NCI-H187 treated with DMSO at 0.1 percent for 48 hours (cell line): ENCODE measurements at regions not wholly inside any gene's neighbourhood (a gene's known extent, or its start where the extent isn't known, plus 50 kb on each side); places are given as distances from the start of the nearest gene placed in this dataset.

Source experiments
- DNase-seq: peaks from one replicate; lab custom pipeline; 2025; lab: John Stamatoyannopoulos, UW

GRCh38 chr11:95515371-95515770, 274.2 kb downstream of the FAM76B start:
- no peak for DNase-seq

- DNase-seq: no peak
Observed at GRCh38 chr11:95514416-95515110, 275.0 kb downstream of the FAM76B start.

DNA sequence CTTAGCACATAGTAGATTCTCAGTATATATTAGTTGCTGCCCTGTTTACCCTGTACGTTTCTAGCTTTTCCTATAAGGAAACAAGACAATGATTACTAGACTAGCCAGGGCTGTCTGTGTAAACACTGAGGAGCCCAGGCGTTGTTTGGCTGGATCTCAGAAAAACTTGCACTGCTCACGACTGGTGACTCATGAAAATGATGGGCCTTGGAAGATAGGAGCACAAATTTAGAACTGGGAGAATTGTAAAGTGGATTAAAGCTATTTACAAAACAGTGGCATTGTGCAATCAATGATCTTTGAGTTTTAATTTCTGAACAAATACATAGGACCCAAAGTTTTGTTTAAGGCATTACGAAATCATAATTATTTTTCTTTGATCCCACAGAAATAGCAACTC, 276.9 kb downstream of the FAM76B start:
- DNase-seq: no peak

DNA sequence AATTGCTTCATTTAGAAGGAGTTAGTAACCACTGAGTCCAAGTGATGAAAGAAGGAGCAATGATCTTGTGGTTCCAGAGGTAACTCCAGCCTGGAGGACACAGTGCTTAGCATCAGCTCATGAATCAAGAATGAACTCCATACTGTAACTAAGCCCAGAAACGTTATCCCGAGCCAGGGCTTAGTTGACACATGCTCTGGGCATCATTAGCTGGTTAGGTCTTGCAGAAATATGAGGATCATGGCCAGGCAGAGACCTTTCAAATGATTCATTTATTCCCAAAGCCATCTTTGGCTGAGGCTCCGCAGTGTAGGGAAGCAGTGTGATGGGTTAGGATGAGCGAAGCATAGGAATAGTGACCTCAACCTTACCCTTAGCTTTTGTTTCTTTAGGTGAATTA, 277.4 kb downstream of the FAM76B start:
- no peak for DNase-seq

DNA sequence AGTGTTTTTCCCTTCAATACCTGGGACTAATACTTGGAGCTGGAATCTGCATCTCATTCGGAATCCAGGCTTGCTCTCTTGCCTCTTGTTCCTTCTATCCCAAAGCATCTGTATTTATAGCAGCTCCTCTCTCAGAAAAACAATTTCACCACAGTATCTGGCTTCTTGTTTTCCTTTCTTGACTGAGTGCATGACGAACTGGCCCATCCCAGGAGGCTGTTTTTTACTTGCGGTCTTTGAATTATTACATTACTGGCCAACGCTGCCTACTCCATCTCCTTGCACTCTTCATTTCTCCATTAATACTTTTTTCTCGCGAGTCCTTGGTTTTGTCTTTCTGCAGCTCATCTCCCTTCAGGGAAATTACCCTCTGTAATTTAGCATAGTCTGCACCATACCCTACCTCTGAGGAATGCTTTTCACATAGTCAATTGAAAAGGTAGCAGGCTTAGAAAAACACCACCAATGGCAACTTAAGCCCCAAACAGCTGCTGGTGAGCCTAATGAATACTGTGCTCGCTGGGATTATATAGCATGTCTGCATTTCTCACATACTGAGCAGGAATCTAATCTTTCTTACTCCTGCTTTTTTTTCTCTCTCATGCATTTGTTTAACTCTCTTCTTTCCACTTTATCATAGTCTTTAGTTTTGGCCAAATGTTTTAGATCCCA, 277.4 kb upstream of the SESN3 start:
- DNase-seq: no peak

- no peak for DNase-seq
Observed at GRCh38 chr11:95507794-95508193, 276.8 kb upstream of the SESN3 start.

DNA sequence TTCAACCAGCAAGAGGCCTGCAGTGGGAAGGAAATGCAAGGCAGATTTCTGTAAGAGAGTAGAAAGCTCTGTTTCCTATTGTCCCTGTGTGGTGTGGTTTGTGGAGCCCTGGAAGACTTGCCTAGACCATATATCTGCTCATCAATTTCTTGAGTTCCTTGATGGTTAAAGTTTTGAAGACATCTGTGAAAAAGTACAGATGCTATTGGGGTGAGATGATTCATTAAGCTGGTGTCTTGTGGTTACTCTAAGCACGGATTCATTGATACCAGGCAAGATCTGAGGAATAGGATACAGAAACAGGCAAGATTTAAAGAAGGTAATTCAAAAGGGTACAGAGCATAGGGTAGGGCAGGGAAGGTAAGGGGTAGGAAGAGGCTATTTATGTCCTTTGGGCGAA, 275.8 kb upstream of the SESN3 start:
- DNase-seq: no peak

DNA sequence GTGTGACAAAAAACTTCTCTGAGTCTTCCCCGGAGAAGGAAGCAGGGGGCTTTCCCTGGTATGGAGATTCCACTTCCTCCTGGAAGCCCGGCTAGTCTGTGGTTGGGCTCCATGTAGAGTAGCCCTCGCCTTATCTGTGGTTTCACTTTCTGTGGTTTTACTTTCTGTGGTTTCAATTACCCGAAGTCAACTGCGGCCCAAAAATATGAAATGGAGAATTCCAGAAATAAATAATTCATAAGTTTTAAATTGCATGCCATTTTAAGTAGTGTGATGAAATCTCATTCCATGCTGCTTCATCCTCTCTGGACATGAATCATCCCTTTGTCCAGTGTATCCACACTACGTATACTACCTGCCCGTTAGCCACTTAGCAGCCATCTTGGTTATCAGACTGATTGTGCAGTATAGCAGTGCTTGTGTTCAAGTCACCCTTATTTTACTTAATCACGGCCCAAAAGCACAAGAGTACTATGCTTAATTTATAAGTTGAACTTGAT, 275.0 kb upstream of the SESN3 start:
- DNase-seq: no peak

DNA sequence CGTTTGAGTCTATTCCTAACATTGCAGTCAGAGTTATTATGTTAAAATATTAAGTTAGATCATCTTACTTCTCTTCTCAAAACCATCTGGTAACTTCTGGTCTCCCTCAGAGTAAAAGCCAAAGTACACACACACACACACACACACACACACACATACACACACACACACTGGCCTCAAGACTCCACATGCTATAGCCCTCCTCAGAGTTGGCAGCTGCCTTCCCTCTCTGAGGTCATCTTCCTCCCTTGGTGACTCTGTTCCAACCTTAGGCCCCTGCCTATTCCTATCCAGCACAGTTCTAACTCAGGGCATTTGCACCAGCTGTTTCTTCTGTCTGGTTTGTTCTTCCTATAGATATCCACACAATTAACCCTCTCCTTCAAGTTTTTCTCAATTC, 272.0 kb upstream of the SESN3 start:
- DNase-seq: no peak

DNA sequence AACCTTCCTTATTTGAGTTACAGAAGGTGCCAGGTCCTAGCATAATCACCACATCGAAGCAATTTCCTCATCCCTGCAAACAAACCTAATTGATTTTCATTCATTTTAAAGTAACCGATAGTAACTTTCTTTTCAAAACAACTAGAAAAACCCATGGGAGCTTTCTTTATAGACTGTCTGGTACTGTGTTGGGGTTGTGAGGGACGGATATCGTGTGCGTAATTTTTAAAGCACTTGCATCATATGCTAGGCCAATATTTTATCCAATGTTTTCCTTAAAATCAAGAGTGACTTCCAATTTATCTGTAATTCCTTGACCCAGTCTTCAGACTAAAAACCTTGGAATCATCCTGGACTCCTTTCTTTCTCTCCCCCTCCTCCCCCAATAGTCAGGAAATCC, 271.5 kb upstream of the SESN3 start:
- DNase-seq: no peak

DNA sequence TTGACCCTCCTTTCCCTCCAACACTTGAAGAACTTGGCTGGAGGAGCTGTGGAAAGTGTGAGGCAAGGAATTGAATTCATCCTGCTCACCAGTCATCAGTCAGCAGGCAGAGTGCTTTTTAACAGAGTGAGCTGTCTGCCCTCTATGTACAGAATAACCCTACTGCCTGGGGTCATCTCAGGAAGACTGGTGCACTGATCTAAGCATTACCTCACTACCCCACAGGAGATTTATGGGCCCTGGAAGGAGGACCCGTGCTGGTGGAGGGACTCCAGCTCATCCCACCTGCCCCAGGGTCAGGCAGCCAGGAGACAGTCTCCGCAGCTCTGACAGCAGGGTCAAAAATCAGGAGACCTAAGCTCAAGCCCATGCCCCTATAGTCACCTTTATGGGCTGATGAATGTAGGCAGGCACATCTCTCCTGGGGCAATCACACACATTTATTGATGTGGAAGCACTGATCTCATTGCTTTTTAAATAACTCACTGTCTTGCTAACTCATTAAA, 270.8 kb upstream of the SESN3 start:
- DNase-seq: no peak

- no peak for DNase-seq
Observed at GRCh38 chr11:95500466-95500865, 269.5 kb upstream of the SESN3 start.

DNA sequence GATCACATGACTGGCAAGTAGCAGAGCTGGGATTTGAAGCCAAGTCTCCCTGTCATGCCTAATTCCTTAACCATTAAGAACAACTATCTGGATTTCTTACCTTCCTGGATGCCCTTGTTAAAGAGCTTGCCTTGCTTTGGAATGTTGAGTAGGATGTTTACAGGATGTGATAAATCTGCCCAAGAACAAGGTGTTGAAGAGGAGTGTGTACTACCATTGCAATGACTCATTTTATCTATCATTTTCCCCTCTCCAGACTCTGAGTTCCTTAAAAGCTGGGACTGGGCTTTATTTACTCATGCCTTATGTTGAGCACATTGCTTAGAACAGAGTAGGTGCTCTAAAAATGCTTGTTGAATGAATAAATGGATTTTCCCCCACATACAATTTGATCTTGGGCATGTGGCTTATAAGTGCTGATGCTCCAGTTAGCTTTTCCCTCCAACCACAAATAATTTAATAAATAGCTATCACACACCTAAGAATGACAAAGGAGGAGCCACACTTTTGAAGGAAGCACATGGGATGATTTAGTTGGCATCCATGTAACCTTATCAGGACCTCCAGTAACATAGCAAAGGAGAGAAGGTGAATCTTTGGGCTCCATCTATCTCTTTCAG, 268.6 kb upstream of the SESN3 start:
- DNase-seq: no peak

GRCh38 chr11:95498722-95499425, 267.9 kb upstream of the SESN3 start:
- DNase-seq: no peak

DNA sequence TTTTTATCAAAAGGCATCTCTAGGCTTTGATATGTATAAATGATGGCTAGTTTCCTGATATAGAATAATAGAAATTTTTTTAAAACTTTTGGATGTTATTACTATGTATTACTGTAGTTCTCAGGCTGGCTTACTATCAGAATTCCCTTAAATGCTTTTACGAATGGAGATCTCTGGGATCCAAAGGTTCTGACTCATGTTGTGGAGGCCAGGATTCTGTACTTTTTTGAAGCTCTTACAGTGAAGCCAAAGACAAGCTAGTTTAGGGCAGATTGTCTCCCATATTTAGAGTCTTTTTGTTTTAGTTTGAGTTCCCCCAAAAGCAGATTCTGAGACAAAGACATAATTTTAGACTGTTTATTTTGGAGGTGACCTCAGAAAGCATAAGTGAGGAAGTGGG, 265.9 kb upstream of the SESN3 start:
- no peak for DNase-seq

DNA sequence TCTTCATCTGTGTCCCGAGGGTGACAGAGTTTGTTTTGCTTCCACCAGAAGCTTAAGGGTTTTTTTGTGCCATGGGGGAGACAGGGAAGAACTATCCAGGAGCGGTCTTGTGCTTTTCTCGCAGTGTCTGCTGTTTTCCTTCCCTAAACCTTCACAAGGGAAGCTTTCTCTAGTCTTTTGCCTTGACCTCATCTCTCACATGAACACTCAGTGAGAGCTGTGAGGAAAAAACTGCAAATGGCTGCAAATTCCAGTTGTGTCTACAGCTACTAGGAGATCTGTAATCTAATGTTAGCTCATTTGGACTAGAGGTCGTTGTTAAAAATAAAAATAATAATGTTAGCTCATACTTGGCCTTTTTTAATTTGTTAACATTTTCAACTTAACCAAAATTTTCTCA, 264.7 kb upstream of the SESN3 start:
- DNase-seq: no peak

- DNase-seq: no peak
Observed at GRCh38 chr11:95494856-95495255, 263.9 kb upstream of the SESN3 start.

- no peak for DNase-seq
Observed at GRCh38 chr11:95494167-95494566, 263.2 kb upstream of the SESN3 start.

GRCh38 chr11:95490625-95491024, 259.6 kb upstream of the SESN3 start:
- DNase-seq: no peak

GRCh38 chr11:95487938-95488337, 256.9 kb upstream of the SESN3 start:
- DNase-seq: no peak

DNA sequence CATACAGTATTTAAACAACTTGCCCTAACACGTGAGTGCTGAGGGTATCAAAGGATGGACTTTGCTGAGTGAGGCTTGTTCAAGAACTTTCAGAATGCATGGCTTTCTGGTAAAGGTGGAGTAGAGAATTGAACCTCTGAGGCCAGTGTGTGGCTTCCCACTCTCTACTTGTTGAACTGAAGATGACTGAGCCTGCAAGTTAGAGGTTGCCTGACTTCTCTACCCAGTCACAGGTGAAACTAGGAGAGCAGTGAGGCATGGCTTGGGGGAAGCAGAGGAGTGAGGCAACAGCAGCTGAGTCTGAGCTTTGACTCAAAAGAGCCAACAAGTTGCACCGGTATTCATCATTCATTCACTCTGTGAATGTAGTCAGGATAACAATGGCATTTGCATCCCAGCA, 256.4 kb upstream of the SESN3 start:
- DNase-seq: no peak

GRCh38 chr11:95486979-95487378, 256.0 kb upstream of the SESN3 start:
- DNase-seq: no peak

DNA sequence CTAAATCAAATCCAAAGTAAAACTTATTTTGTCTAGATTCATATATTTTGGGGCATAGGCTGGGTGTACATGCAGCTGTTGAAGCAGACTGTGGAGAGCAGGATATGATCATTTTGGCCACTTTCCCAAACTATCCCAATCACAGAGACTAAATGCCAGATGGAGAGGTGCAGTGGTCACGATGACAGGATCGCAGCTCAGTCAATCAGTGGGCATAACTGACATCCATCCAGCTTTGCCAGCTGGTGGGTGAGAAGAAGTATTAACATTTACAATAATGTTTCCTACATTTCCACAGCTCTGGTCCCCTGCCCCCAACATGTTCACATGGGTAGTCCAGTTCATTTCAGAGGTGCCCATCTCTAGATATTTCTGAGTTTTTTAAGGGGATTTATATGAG, 255.5 kb upstream of the SESN3 start:
- DNase-seq: no peak
